WTC11 (cell line): ENCODE measurements at regions not wholly inside any gene's neighbourhood (a gene's known extent, or its start where the extent isn't known, plus 50 kb on each side); places are given as distances from the start of the nearest gene placed in this dataset.

Source experiments
- AFF4 ChIP-seq: sonication (generic); formaldehyde crosslinking; IDR thresholded peaks from 2 replicates; pipeline ENCODE4 v1.8.1; 2023; ENCODE audit warnings: mild to moderate bottlenecking, missing genetic modification reagents, borderline replicate concordance
- ATF3 ChIP-seq: sonication (generic); formaldehyde crosslinking; conservative IDR thresholded peaks from 2 replicates; pipeline ENCODE4 v1.8.1; 2022; ENCODE audit warnings: mild to moderate bottlenecking, missing genetic modification reagents
- CTCF ChIP-seq: fragments of 200-600 bp; IDR thresholded peaks from 2 replicates; pipeline ENCODE4 v1.8.0; 2022; ENCODE audit warnings: antibody characterized with exemption
- FOXK1 ChIP-seq: sonication (generic); formaldehyde crosslinking; IDR thresholded peaks from 2 replicates; pipeline ENCODE4 v1.8.0; 2022; ENCODE audit warnings: mild to moderate bottlenecking, moderate library complexity, missing genetic modification reagents
- FOXP1 ChIP-seq: sonication (generic); formaldehyde crosslinking; IDR thresholded peaks from 2 replicates; pipeline ENCODE4 v1.8.0; 2022; ENCODE audit warnings: missing genetic modification reagents, mild to moderate bottlenecking, moderate library complexity, borderline replicate concordance
- HMGXB4 ChIP-seq: sonication (generic); formaldehyde crosslinking; IDR thresholded peaks from 2 replicates; pipeline ENCODE4 v1.8.1; 2023; ENCODE audit warnings: mild to moderate bottlenecking, moderate library complexity, missing genetic modification reagents
- JUN ChIP-seq: sonication (generic); formaldehyde crosslinking; IDR thresholded peaks from 2 replicates; pipeline ENCODE4 v1.8.0; 2023; ENCODE audit warnings: mild to moderate bottlenecking, missing genetic modification reagents
- NFYB ChIP-seq: sonication (generic); formaldehyde crosslinking; conservative IDR thresholded peaks from 2 replicates; pipeline ENCODE4 v1.8.0; 2022; ENCODE audit warnings: low read depth, missing genetic modification reagents
- PRDM15 ChIP-seq: sonication (generic); formaldehyde crosslinking; IDR thresholded peaks from 2 replicates; pipeline ENCODE4 v1.8.0; 2022; ENCODE audit warnings: missing genetic modification reagents
- SP1 ChIP-seq: sonication (generic); formaldehyde crosslinking; conservative IDR thresholded peaks from 2 replicates; pipeline ENCODE4 v1.8.1; 2022; ENCODE audit warnings: missing genetic modification reagents
- TCF7 ChIP-seq: sonication (generic); formaldehyde crosslinking; IDR thresholded peaks from 2 replicates; pipeline ENCODE4 v1.8.0; 2022; ENCODE audit warnings: mild to moderate bottlenecking, low read depth, missing genetic modification reagents, moderate library complexity
- ZNF121 ChIP-seq: sonication (generic); formaldehyde crosslinking; IDR thresholded peaks from 2 replicates; pipeline ENCODE4 v1.8.0; 2023; ENCODE audit warnings: missing genetic modification reagents
- ZSCAN18 ChIP-seq: fragments of 250-450 bp; sonication (Bioruptor Pico); IDR thresholded peaks from 2 replicates; pipeline ENCODE4 v2.1.2; 2022; ENCODE audit warnings: mild to moderate bottlenecking, moderate library complexity

- TF ChIP-seq JUN (CRISPR knock-in tag) (no peak), AFF4 (CRISPR knock-in tag) (no peak), ATF3 (CRISPR knock-in tag) (no peak), PRDM15 (no peak), CTCF (no peak), TCF7 (no peak), ZSCAN18 (CRISPR knock-in tag) (no peak), FOXP1 (CRISPR knock-in tag) (no peak), HMGXB4 (no peak), ZNF121 (CRISPR knock-in tag) (no peak), SP1 (CRISPR knock-in tag) (no peak), NFYB (no peak), FOXK1 (CRISPR knock-in tag) (no peak)
Observed at GRCh38 chr5:75993643-75994520, 89.3 kb upstream of the SV2C start.
